ENCODE measurements at regions not wholly inside any gene's neighbourhood (a gene's known extent, or its start where the extent isn't known, plus 50 kb on each side); places are given as distances from the start of the nearest gene placed in this dataset.

- 36% methylated on average over 3 of the region's 3 CpGs for WGBS (ENCODE audit: missing lambda C conversion rate)
- ATAC-seq: no peak
- Histone ChIP-seq H3K27ac (no peak overlapping the region), H3K4me1 (no peaks in the 10 kb centered on the region), H3K4me3 (no peak overlapping the region), H3K4me2 (no peak overlapping the region), H3K9me3 (no peaks in the 10 kb centered on the region; the same call in 2 of the 3 replicates)
- DNase-seq (ENCODE audit: low read depth in 1 of 2, low spot score in 1 of 2): no peak
- POLR2A ChIA-PET: no interaction called here
- TF ChIP-seq ZFP36 (IDR thresholded peaks at IDR 0.05; ENCODE audit: borderline replicate concordance, partially characterized antibody): no peak
- TF ChIP-seq RAD21 (conservative IDR thresholded peaks at IDR 0.05 in 1 of 2, IDR thresholded peaks at IDR 0.05 in 1 of 2): peak; percentile 12 to 17; a peak in 1 of 5 replicates
- TF ChIP-seq HOXB13 (CRISPR knock-in tag; IDR thresholded peaks at IDR 0.05; ENCODE audit: low read depth): no peak
- FAIRE-seq: peak; percentile 43
- CTCF ChIA-PET: no interaction called here
These were observed 976.0 kb downstream of the GBE1 start for GRCh38 chr3:80785475-80785874.

- no peaks in the 10 kb centered on the region for H3K4me1 ChIP-seq
- ATAC-seq (no peak), FAIRE-seq (no peak), DNase-seq (ENCODE audit: low read depth in 1 of 2, low spot score in 1 of 2) (peak in 1 of 2 experiments; percentile 4)
- no peak for TF ChIP-seq PHF8 (IDR thresholded peaks at IDR 0.05; ENCODE audit: borderline replicate concordance, low read depth)
- TF ChIP-seq FOSB (CRISPR knock-in tag; IDR thresholded peaks at IDR 0.05): no peak
- no peak for TF ChIP-seq HEYL (CRISPR knock-in tag; IDR thresholded peaks at IDR 0.05)
- TF ChIP-seq FOSL2 (IDR thresholded peaks at IDR 0.05): no peak
- no peak for TF ChIP-seq FOSL2 (CRISPR knock-in tag; IDR thresholded peaks at IDR 0.05)
- no peak for TF ChIP-seq RARB (CRISPR knock-in tag; IDR thresholded peaks at IDR 0.05)
- no peak overlapping the region for H3K4me2 ChIP-seq
- CTCF ChIA-PET: no interaction called here
- H3K27ac ChIP-seq: no peak overlapping the region
- 49% methylated on average over 7 of the region's 7 CpGs for WGBS (ENCODE audit: missing lambda C conversion rate)
- no peak overlapping the region for H3K4me3 ChIP-seq
- POLR2A ChIA-PET: no interaction called here
- H3K9me3 ChIP-seq: no peaks in the 10 kb centered on the region
These were observed 990.4 kb downstream of the GBE1 start for GRCh38 chr3:80771085-80771484.

GRCh38 chr3:80770106-80771074 lies 991.1 kb downstream of the GBE1 start:
- no peak for FAIRE-seq

More at GRCh38 chr3:80770106-80771074, 991.1 kb downstream of the GBE1 start:
- Histone ChIP-seq H3K4me2 (no peak overlapping the region), H3K4me3 (no peak overlapping the region), H3K27ac (no peak overlapping the region), H3K4me1 (no peaks in the 10 kb centered on the region), H3K9me3 (no peaks in the 10 kb centered on the region)
- ATAC-seq: no peak; a peak in 1 of 6 replicates
- CTCF ChIA-PET: no interaction called here
- no peak for DNase-seq (ENCODE audit: low read depth in 1 of 2, low spot score in 1 of 2)
- WGBS (ENCODE audit: missing lambda C conversion rate): 76% methylated on average over 51 of the region's 61 CpGs
- POLR2A ChIA-PET: no interaction called here
- TF ChIP-seq SMC3 (IDR thresholded peaks at IDR 0.05) (no peak), POLR2A (IDR thresholded peaks at IDR 0.05; ENCODE audit: low read length) (no peak), RFX5 (IDR thresholded peaks at IDR 0.05) (no peak), RNF2 (IDR thresholded peaks at IDR 0.05; ENCODE audit: borderline replicate concordance, low read depth) (no peak), HEYL (CRISPR knock-in tag; IDR thresholded peaks at IDR 0.05) (no peak), ZSCAN20 (CRISPR knock-in tag; IDR thresholded peaks at IDR 0.05) (no peak), REST (IDR thresholded peaks at IDR 0.05) (no peak), TP53 (CRISPR knock-in tag; IDR thresholded peaks at IDR 0.05) (no peak), KDM5A (IDR thresholded peaks at IDR 0.05) (no peak), HOXB13 (CRISPR knock-in tag; IDR thresholded peaks at IDR 0.05; ENCODE audit: low read depth) (no peak)

All from A549 (cell line).